Fibroblast of skin of scalp (primary cell): ENCODE measurements at regions not wholly inside any gene's neighbourhood (a gene's known extent, or its start where the extent isn't known, plus 50 kb on each side); places are given as distances from the start of the nearest gene placed in this dataset.
"Not testable (repeated sequence)": the region's sequence is repeated elsewhere in the genome, so short reads cannot be mapped to it uniquely, and the experiment has no call there.

Experiments used
- DNase-seq: peaks from one replicate; pipeline ENCODE4 v3.0.0-alpha.2; 2013

- no peak for DNase-seq
These were observed 168.2 kb upstream of the NLGN4Y start for GRCh38 chrY:14356154-14356553.

GRCh38 chrY:14360748-14361500, 163.4 kb upstream of the NLGN4Y start:
- no peak for DNase-seq

GRCh38 chrY:14373608-14374007, 150.7 kb upstream of the NLGN4Y start:
- no peak for DNase-seq

- DNase-seq = no peak
These were observed 146.1 kb upstream of the NLGN4Y start for GRCh38 chrY:14378217-14378616.

GRCh38 chrY:14410549-14411030, 113.7 kb upstream of the NLGN4Y start:
- not testable (repeated sequence) for DNase-seq

- DNase-seq = no peak
These were observed 113.0 kb upstream of the NLGN4Y start for GRCh38 chrY:14411334-14411733.

GRCh38 chrY:14436546-14436945, 87.8 kb upstream of the NLGN4Y start:
- no peak for DNase-seq

- DNase-seq = no peak
These were observed 86.7 kb upstream of the NLGN4Y start for GRCh38 chrY:14437626-14438025.

GRCh38 chrY:14438395-14438794, 85.9 kb upstream of the NLGN4Y start:
- no peak for DNase-seq

- DNase-seq = no peak
These were observed 79.8 kb upstream of the NLGN4Y start for GRCh38 chrY:14444550-14444949.

- peak; percentile 0 for DNase-seq
These were observed 56.1 kb upstream of the NLGN4Y start for GRCh38 chrY:14468151-14468683.

GRCh38 chrY:14472421-14472820, 51.9 kb upstream of the NLGN4Y start:
- no peak for DNase-seq

- DNase-seq = no peak
These were observed 51.0 kb upstream of the NLGN4Y start for GRCh38 chrY:14473320-14473719.
